ENCODE measurements at regions not wholly inside any gene's neighbourhood (a gene's known extent, or its start where the extent isn't known, plus 50 kb on each side); places are given as distances from the start of the nearest gene placed in this dataset.

GRCh38 chr22:49305214-49305965 is 522.3 kb downstream of the BRD1 start:
- DNase-seq (ENCODE audit: low read depth): peak; percentile 76

DNA sequence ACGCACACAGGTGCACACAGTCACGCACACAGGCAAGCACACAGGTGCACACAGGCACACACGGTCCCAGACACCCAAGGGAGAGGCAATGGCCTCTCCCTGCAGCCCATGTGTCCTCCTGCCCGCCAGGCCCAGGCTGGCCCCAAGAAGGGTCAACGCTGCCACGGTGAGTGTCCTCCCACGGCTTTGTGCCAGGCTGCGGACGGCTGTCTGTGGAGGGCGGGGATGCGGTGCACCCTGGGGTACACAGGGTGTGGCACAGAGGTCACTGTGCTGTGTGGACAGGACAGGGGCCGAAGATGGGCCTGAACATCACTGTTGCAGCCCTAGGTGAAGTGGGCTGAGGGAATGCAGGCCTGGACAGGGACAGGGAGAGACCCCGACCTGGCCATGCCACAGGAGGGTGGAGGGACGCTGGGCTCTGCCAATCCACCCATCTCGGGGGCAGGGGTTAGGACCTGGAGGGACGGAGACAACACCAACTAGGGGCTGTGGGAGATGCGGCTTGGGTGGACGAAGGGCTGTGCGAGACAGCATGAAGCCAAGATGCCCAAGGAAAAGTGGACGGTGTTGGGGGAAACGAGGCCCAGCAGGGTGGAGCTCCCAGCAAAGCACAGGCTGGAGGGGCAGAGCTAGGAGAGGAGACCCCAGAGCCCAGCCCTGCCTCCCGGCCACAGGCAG is 523.8 kb downstream of the BRD1 start:
- no peak for DNase-seq (ENCODE audit: low read depth)

- no peak for DNase-seq (ENCODE audit: low read depth)
Measured at GRCh38 chr22:49303061-49303735, 524.5 kb downstream of the BRD1 start.

DNA sequence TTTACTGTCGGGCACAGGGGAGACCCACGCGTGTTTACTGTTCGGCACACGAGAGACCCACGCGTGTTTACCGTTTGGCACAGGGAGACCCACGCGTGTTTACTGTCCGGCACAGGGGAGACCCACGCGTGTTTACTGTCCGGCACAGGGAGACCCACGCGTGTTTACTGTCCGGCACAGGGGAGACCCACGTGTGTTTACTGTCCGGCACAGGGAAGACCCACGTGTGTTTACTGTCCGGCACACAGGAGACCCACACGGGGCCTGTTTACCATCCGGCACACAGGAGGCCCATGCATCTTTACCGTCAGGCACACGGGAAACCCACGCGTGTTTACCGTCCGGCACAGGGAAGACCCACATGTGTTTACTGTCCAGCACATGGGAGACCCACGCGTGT is 525.1 kb downstream of the BRD1 start:
- no peak for DNase-seq (ENCODE audit: low read depth)

DNA sequence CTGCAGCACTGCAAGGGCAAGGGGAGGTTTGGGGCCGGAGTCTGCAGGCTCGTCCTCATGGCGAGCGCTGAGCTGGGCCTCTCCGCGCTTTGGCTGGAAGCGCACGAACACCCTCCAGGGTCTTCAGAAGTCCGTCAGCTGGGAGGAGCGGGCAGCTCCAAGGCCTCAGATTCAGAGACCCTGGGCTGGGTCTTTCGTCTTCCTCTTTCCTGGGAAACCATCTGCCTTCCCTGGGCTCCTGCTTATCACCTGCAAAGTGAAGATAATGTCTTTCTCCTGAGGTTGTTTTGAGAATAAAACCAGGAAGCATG is 525.6 kb downstream of the BRD1 start:
- DNase-seq (ENCODE audit: low read depth): no peak

DNA sequence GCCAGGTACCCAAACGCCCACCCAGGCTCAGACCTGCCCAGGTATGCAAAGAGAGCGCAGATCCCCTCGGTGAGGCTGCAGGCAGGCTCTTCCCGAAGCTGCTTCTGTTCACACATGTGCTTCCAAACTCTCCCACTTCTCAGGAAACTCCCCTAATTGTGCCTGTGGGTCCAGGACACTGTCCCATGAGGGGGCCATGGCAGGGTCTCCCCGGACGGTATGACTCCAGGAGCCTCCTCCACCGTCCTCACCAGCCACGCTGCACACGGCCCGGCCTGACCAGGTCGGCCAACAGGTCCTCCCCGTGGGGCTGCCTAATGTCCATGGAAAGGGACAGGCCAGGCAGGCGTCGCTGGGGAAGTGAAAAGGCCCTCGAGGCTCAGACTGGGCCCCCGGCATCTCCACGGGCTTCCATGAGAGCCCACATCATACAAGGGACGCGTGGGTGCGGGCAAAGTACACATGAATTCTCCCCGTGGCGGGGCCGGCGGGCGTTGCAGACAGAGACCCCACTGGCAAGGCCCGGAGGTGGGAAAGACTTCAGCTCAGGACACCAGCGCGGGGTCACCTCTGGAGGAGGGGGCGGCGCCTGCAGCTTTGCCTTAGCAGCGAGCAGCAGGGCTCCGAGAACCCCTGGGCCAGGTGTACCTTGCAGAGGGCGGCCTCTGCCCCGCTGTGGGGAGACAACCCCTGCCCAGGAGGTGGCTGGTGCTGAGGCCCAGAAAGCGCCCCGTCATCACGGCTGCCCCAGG is 526.1 kb downstream of the BRD1 start:
- DNase-seq (ENCODE audit: low read depth): no peak

DNA sequence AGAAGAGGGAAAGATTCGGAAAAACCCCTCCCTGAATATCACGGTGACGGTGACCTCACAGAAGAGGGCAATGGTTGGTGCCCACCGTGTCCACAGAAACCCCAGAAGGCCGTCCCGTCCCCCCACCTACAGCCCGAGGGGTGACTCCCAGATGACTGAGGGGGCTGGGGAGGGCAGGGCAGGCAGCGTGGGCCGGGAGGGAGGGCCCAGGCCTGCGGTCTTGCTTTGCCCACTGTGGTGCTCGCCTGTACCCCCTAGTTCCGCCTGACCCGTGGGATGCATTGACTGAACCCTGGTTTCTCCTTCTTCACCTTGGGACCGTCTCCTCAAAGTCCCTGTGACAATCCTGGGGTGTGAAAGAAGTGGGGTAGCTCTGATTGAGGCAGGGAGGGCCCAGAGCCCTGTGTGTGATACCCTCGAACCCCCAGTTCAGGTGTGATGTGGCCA is 526.7 kb downstream of the BRD1 start:
- DNase-seq (ENCODE audit: low read depth): no peak

DNA sequence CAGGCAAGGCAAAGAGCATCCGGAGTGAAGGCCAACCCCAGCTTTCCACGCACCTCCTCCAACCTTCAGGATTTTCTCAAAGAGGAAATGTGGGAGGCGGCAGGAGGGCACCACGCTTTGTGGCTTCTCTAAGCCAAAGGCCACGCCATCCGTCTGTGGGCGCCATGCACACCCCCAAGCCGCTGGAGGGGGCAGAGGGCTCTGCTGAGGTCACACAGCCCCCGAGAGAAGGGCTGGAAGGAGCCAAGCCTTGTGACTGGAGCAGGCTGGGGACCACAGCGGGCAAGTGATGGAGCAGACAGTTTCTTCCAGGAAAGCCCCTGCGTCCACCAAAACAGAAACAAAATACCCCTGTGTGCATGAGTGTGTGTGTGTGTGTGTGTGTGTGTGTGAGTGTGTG is 527.4 kb downstream of the BRD1 start:
- no peak for DNase-seq (ENCODE audit: low read depth)

GRCh38 chr22:49299821-49300231 is 527.8 kb downstream of the BRD1 start:
- no peak for DNase-seq (ENCODE audit: low read depth)

GRCh38 chr22:49298834-49299750 is 528.6 kb downstream of the BRD1 start:
- peak; percentile 38 for DNase-seq (ENCODE audit: low read depth)

DNA sequence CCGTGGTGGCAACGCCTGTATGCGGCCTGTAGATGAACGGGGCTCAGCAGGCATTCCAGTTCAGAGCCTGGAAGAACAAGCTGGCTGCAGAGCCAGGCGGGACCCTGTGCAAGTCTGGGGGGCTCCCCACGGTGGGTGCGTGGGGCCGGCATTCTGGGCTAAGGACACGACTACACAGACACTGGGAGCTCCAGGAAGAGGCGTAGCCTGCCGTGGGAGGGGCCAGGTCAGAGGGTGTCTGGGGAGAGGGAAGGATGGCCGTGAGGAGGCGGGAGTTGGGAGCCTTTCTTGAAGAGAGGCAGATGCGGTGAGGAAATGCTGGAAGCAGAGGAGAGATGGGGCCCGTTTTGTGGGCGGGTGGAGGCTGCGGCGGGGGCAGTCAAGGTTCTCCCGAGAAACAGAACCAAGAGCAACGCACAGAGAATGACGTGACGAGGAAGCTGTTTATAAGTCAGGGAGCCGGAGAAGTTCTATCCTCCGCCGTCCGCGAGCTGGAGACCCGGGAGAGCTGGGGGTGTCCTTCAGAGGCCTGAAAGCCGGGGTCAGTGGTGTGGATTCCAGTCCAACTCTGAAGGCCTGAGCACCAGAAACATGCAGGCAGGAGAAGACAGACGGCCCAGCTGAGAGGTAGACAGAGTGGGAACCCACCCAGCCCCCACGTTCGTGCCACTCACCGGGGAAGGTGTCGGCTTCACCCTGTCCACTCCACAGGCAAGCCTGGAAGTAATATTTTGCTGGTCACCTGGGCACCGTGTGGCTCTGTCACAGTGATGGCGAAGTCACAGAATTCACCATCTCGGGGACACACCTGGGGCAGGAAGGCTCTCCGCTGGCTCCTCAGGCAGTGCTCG is 529.6 kb downstream of the BRD1 start:
- DNase-seq (ENCODE audit: low read depth): no peak

DNA sequence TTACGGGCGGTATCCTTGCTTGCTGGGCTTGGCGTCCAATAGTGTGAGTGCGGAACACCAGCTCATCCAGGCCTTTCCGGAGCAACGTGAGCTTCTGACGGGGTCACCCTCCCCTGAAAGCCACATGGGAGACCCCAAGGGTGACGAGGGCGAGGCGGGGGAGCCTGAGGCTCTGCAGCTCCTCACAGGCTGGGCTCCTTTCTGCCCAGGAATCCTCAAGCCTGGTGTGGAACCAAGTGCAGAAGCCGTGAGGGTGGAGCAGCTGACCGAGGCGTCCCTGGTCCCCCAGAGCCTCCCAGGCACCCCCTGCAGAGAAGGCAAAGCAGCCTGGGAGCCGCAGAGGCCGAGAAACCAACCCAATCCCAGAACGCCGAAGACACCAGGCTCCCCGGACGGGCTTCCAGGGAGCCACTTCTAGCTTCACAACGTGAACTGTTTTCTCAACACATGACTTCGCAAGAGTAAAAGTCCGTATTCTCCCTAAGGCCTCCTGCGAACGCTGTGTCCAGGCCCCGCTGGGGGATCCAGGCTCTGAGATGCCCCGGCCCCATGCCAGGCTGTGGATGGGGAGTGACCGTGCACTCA is 530.3 kb downstream of the BRD1 start:
- no peak for DNase-seq (ENCODE audit: low read depth)

GRCh38 chr22:49296561-49296960 is 531.1 kb downstream of the BRD1 start:
- no peak for DNase-seq (ENCODE audit: low read depth)

- DNase-seq (ENCODE audit: low read depth): no peak
Measured at GRCh38 chr22:49295851-49296560, 531.7 kb downstream of the BRD1 start.

- DNase-seq (ENCODE audit: low read depth): no peak
Measured at GRCh38 chr22:49295465-49295743, 532.3 kb downstream of the BRD1 start.

DNA sequence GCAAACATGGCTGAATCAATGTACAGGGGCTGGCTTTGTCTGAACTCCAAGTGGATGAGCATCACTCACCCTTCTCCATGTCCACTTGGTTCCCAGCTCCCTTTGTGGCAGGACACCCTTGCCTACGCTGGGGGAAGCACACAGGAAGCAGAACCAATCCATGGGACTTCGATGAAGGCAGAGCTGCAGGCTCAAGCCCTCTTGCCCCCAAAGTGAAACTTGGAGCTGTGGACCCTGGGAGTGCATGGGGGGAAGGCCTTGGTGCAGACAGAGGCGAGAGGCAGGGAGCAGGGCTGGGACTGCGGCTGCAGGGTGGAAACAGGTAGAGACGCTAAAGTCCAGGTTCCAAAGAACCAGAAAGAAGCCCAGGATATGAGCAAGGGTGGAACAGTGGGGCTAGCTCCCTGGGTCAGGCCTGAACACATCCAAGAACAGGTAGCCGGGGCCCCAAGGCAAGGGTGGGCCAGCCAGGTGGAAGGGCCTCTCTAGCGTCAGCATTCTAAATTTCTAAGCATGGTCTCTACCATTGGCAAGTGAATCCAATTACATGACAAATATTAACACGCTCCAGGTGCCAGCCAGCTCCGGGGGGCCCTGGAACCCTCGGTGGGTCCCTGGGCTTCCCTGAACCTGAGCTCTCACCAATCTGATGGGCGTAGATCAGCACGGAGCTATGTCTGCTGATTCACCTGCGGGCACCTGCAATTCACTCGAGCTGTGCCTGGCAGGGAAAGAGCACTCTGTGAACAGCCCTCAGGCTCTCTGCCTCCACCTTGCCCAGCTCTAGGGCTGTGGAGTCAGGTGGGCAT is 532.8 kb downstream of the BRD1 start:
- no peak for DNase-seq (ENCODE audit: low read depth)

- DNase-seq (ENCODE audit: low read depth): no peak
Measured at GRCh38 chr22:49292909-49293308, 534.8 kb downstream of the BRD1 start.

GRCh38 chr22:49291781-49292180 is 535.9 kb downstream of the BRD1 start:
- no peak for DNase-seq (ENCODE audit: low read depth)

DNA sequence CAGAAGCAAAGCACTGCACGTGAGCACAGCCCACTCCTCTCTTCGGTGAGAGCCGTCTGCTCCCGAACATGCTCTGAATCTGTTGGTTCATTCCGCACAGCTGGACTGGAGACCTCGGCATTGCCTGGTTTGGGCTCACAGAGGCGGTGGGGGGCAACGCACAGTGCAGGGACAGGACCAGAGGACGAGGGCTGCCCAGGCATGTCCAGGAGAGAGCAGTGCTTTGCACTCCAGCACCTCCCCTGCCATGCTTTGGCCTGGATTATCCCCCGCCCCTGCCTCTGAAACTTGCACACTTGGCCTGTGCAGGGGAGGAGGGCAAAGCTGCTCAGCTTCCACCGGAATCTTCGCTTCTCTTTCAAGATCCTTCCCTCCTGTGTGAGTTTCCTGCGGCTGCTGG is 536.5 kb downstream of the BRD1 start:
- DNase-seq (ENCODE audit: low read depth): no peak
